CD4-positive, alpha-beta T cell treated with Interleukin-21 for 1 hour (primary cell): ENCODE measurements at regions not wholly inside any gene's neighbourhood (a gene's known extent, or its start where the extent isn't known, plus 50 kb on each side); places are given as distances from the start of the nearest gene placed in this dataset.
"Not testable (repeated sequence)": the region's sequence is repeated elsewhere in the genome, so short reads cannot be mapped to it uniquely, and the experiment has no call there.

Experiments
- DNase-seq: peaks from one replicate; pipeline ENCODE4 v3.0.0-alpha.2; 2020

DNA sequence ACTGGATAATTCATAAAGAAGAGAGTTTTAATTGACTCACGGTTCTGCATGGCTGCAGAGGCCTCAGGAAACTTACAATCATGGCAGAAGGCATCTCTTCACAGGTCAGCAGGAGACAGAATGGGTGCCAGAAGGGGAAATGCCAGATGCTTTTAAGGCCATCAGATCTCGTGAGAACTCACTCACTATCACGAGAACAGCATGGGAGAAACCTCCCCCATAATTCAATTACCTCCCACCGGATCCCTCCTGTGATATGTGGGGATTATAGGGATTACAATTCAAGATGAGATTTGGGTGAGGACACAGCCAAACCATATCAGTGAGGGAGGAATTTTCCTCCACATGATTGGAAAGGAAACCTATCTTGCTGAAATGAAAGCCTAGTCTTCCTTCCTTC, 108.1 kb upstream of the TMEM132E start:
- not testable (repeated sequence) for DNase-seq

GRCh38 chr17:34465789-34466188, 102.8 kb upstream of the CCL1 start:
- DNase-seq: no peak

GRCh38 chr17:34464812-34465211, 101.8 kb upstream of the CCL1 start:
- DNase-seq: no peak

DNA sequence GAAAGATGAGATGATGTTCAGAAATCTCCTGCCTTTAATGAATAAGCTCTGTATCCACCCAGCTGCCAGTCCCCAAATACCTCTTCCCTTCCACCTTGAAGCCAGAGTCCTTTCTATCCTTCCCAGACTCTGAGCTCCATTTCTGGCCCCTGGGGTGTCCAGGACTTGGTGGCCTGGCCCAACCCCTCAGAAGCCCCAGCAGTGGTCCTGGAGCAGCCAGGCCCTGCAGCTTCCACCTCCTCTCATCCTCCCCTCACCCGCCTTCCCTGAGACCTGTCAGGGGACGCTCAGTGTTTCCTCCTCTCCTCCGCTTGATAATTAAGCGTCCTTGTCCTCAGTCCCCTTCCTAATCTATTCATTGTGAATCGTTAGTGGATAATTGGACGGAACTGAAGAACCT, 95.2 kb upstream of the CCL1 start:
- no peak for DNase-seq

- no peak for DNase-seq
Observed at GRCh38 chr17:34456121-34456520, 93.1 kb upstream of the CCL1 start.

DNA sequence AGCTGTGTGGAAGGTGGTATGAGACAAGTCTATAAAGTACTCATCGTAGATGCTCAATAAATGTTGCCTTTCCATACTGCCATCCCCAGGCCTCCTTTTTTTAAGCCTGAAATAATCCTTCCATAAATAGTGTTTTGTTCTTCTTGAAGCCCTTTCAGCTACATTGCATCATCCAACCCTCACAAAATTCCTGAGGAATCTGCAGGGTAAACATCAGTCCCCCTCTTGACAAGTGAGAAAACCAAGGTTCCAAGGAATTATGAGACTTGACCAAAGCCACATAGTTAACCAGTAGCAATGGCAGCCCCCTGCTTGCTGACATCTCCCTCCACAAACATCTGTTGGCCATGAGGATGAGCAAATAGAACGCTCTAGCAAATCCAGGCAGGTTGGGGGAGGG, 89.7 kb upstream of the CCL1 start:
- no peak for DNase-seq

- DNase-seq: no peak
Observed at GRCh38 chr17:34451313-34451712, 88.3 kb upstream of the CCL1 start.

GRCh38 chr17:34447406-34447805, 84.4 kb upstream of the CCL1 start:
- no peak for DNase-seq

- DNase-seq: no peak
Observed at GRCh38 chr17:34445101-34445500, 82.1 kb upstream of the CCL1 start.

DNA sequence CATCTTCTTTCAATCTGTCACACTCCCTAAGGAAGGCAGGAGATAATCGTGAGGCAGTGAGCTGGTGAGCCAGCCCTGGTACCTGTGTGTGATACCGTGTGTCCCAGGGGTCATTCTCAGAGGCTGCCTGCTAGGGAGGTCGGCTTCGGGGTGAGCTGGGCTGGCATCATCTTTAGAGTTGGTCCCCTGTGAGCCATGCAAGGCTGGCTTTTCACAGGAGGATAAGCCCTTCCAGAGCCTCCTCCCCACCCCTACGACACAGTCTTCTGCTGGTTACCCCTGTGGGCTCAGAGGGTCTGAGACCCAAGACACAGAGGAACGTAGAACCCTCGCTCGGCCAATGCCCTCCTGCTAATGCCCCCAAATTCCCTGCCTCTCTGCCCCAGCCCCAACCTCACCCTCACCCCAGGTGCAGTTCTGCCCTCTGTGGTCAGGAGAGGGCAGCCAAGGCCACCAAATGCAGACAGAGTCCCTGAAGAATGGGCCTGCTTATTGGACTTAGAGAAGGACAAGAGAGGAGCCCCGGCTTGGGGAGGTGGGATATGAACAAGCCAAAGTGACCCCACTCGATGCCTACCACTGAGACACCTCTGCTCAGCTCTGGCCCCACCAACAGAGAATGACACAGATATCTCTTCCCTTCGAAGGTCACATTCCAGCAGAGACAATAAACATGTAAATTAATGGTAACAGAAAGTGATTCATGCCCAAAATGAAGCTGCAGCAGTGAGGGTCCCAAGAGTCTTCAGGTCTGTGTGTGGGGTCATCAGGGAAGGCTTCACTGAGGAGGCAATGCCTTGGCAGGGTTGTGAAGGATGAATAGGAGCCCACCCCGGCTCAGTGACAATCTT, 80.8 kb upstream of the CCL1 start:
- no peak for DNase-seq

- DNase-seq: no peak
Observed at GRCh38 chr17:34442387-34443111, 79.5 kb upstream of the CCL1 start.

DNA sequence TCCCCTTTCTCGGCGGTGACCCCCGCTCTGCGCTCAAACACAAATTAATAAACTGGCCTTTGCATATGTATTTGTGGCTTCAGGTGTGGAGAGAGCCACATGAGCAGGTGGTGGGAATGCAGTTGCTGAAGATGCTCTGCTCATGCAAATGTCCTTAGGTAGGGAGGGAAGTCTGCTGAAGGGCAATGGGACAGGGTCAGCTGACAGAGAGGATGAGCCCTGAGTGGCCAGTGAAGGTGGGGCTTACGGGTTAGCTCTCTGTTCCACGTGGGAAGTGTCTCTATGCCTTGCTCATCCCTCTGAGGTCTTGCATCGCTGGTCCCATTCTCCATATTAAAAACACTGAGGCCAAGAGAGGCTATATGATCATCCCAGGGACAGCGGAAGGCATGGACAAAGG, 74.2 kb upstream of the CCL1 start:
- no peak for DNase-seq

DNA sequence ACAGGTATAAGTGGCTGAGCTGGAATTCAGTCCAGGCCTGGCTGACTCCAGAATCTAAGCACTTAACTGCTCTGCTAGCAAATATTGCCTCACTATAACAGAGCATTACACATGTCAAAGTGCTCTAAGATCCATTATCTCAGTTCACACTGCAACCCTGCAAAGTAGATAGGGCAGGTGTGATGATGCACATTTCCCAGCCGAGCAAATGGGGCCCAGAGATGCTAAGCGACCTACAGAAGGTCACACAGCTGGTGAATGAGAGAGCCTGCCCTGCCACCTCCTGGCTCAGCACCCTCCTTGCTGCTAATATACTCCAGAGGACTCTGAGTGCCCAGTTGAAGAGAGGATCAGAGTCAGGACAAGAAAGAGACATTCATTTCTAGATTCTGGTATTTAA, 73.6 kb upstream of the CCL1 start:
- no peak for DNase-seq

DNA sequence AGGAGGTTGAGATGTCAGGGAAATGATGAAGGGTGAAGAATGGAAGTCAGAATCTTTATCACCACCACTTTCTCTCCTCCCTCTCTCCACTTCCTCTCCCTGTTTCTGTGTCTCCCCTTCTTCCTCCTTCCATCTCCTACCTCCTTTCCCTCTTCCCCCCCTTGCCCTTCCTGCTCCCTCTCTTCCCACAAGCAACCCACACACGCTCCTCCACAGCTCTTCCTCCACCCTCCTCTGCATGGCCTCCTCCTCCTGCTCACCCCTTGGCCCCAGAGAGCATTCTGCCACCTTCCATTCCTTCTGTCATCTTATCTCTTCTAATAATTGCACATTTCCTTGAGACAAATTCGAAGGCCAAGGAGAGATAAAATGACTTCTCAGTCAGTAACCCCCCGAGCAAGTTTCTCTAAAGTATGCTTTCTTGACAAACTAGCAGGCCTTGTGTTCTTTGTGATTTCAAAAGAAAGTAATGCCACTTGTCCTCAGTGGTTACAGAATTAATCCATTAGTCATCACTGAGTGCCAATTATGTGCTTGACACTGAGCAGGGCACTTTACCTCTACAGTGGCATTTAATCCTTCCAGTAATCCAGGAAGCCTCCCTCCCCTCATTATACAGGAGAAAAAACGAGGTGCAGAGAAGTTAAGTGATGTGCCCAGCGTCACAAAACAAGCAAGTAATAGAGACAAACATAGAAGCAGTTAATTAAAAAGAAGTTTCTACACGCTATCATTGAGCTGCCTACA, 72.3 kb upstream of the CCL1 start:
- DNase-seq: no peak

- no peak for DNase-seq
Observed at GRCh38 chr17:34434052-34434451, 71.0 kb upstream of the CCL1 start.

GRCh38 chr17:34424814-34425491, 61.9 kb upstream of the CCL1 start:
- DNase-seq: no peak

DNA sequence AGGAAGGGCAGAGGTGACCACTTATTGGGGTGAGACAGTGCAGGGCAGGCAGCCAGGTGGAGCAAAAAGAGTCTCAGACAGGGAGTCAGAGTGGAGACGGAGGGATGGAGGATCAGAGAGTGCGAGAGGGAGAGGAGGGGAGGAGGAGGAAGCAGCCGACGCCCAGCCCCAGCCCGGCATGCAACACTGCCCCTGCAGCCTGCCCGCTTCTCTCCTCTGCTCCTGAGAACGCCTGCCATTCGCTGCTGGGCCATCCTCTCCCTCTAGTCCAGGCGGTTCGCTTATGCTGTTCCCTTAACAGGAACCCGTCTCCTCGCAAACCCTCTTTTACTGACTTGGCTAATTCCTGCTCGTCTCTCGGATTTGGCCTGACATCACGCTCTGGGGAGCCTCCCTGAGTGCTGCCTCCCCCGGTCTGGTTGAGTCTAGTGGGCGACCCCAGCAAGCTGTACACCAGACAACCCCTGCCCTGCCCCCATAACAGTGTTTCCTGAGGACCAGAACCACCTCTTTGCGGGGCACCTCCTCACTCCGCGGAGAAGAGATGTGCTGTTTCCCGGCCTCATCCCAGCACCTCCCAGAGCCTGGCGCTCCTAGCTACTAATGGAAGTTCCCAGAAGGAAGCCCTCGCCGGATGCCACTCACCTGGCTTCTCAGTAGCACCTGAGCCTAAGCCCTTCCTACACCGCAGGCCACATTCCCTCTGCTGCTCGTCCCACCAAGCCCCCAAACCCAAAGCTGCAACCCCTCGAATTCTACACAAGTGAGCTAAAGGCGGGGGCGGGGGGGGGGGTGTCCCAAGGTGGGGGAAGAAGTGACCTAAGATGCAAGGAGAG, 61.2 kb upstream of the CCL1 start:
- DNase-seq: no peak

GRCh38 chr17:34423315-34423714, 60.3 kb upstream of the CCL1 start:
- not testable (repeated sequence) for DNase-seq

DNA sequence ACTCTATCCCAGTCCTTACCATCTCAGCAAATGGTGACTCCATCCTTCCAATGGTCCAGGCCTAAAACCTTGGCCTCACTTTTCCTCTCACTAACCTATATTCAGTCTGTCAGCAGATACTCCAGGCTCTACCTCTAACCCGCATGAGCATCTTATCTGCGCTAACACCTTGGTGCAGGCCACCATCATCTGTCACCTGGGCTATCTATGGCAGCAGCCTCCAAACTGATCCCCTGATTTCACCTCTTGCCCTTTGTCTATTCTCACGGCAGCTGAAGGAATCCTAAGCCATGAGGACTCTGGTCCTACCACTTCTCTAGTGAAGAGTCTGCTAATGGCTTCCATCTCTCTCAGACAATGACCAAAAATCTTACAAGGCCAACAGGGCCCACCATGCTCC, 57.9 kb upstream of the CCL1 start:
- no peak for DNase-seq

DNA sequence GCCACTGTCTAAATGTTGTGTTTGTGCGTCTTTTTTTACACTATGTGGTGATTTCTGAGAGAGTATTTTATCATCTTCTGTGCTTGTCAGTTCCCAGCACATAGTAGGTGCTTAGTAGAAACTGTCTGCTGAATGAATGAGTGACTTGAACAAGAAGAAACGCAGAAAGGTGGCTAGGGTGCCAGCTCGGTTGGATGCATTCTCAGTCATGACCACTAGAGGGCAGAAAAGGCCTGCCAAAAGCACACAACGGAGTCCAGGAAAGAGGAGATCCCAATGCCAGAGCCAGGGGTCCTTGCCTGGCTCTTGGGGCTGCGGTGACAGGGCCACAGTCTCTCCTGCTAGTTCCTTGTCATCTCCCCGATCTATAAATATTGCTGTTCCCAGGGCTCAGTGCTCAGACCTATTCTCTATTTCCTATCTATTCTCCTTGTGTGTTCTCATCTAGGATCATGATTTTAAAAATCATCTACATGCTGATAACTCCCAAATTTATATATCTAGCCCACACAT, 57.3 kb upstream of the CCL1 start:
- peak; percentile 68 for DNase-seq

- no peak for DNase-seq
Observed at GRCh38 chr17:34416116-34416515, 53.1 kb upstream of the CCL1 start.

DNA sequence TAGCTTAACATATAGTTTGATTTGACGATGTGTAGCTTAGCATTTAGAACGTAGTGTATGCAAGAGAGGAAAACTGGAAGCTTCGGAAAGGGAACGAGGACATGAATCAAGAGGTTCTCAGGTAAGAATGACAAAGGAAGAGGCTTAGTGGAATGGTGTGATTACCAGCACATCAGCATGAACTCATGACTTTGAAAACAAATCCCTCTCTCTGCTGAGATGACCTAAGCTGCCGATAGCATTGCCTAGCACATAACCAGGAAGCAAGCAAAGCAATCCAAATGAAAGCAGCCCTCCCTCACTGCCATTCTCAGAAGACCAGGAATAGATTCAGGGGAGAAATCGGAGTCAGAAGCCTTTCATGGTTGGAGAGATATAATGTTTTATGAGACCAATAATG, 51.3 kb upstream of the CCL1 start:
- DNase-seq: no peak
